H1 (cell line): ENCODE measurements at regions not wholly inside any gene's neighbourhood (a gene's known extent, or its start where the extent isn't known, plus 50 kb on each side); places are given as distances from the start of the nearest gene placed in this dataset.

Source experiments
- CTCF ChIA-PET: fragments of 300-600 bp; sonication (Branson Sonifier 250); formaldehyde crosslinking; loops from one replicate; lab custom pipeline; 2021; ENCODE audit not compliant: partially characterized antibody; lab: Charles Lee
- POLR2A ChIA-PET: fragments of 300-600 bp; sonication (Branson Sonifier 250); formaldehyde crosslinking; loops from one replicate; lab custom pipeline; 2021; ENCODE audit warnings: inconsistent platforms; ENCODE audit not compliant: partially characterized antibody; lab: Charles Lee
- DNase-seq, 2 experiments: peaks; one replicate each; pipeline versions ENCODE4 v3.0.0 to v3.0.0-alpha.2; 2010 to 2022; ENCODE audit warnings: low spot score in 2 of 2, low read depth in 1 of 2, mixed read lengths in 1 of 2
- FAIRE-seq: peaks from 2 replicates; lab custom pipeline; 2011; peaks lifted over from hg19 to GRCh38; lab: Jason Lieb, UNC
- H2AFZ ChIP-seq: 2 replicates; pipeline ENCODE4 v1.8.1; 2012; ENCODE audit warnings: low read length, inconsistent platforms
- H2AK5ac ChIP-seq: 2 replicates; pipeline ENCODE4 v1.6.1; 2013; ENCODE audit warnings: low read depth, low read length
- H2BK120ac ChIP-seq: replicated peaks from 2 replicates; pipeline ENCODE3; 2013; ENCODE audit warnings: low read depth, low read length, inconsistent platforms
- H2BK12ac ChIP-seq: 2 replicates; pipeline ENCODE4 v1.6.1; 2013; ENCODE audit warnings: low read depth, low read length
- H2BK15ac ChIP-seq: 2 replicates; pipeline ENCODE4 v1.6.1; 2013; ENCODE audit warnings: low read length
- H2BK20ac ChIP-seq: 2 replicates; pipeline ENCODE4 v1.6.1; 2013; ENCODE audit warnings: low read length
- H2BK5ac ChIP-seq: 2 replicates; pipeline ENCODE4 v1.6.1; 2013; ENCODE audit warnings: low read depth, low read length
- H3K14ac ChIP-seq: 2 replicates; pipeline ENCODE4 v1.6.1; 2013; ENCODE audit warnings: inconsistent platforms; ENCODE audit not compliant: insufficient read length
- H3K18ac ChIP-seq: 2 replicates; pipeline ENCODE4 v1.6.1; 2013; ENCODE audit warnings: low read length; ENCODE audit errors: extremely low read depth
- H3K23ac ChIP-seq: 2 replicates; pipeline ENCODE4 v1.6.1; 2013; ENCODE audit warnings: inconsistent platforms; ENCODE audit not compliant: insufficient read length
- H3K23me2 ChIP-seq: 2 replicates; pipeline ENCODE4 v1.6.1; 2013; ENCODE audit warnings: low read depth, low read length
- H3K27ac ChIP-seq: 2 replicates; pipeline ENCODE4 v1.6.1; 2011; ENCODE audit warnings: low read depth, low read length, inconsistent platforms
- H3K27me3 ChIP-seq, 4 experiments: replicated peaks in 1 of 4; 1 replicate in 1 of 4; 2 replicates in 3 of 4; pipeline versions ENCODE4 v1.6.1 to v1.8.1; 2011 to 2013; ENCODE audit warnings: low read length in 3 of 4, mild to moderate bottlenecking in 3 of 4, inconsistent platforms in 2 of 4, mixed read lengths in 2 of 4, moderate library complexity in 1 of 4; ENCODE audit not compliant: control insufficient read depth in 3 of 4, insufficient read depth in 3 of 4; ENCODE audit errors: extremely low read depth in 1 of 4
- H3K36me3 ChIP-seq, 4 experiments: 2 replicates each; pipeline versions ENCODE4 v1.6.1 to v1.8.1; 2011 to 2013; ENCODE audit warnings: mild to moderate bottlenecking in 4 of 4, low read length in 3 of 4, moderate library complexity in 2 of 4, control low read depth in 1 of 4, inconsistent platforms in 1 of 4; ENCODE audit not compliant: insufficient read depth in 4 of 4, control insufficient read depth in 2 of 4
- H3K4ac ChIP-seq: replicated peaks from 2 replicates; pipeline ENCODE3; 2013; ENCODE audit warnings: low read length, low read depth, mixed read lengths, inconsistent platforms; ENCODE audit not compliant: insufficient read length
- H3K4me1 ChIP-seq, 4 experiments: replicated peaks in 1 of 4; 1 replicate in 1 of 4; 2 replicates in 3 of 4; pipeline versions ENCODE4 v1.6.1 to v1.8.1; 2011 to 2013; ENCODE audit warnings: low read length in 3 of 4, inconsistent platforms in 2 of 4, mixed read lengths in 1 of 4; ENCODE audit not compliant: insufficient read depth in 4 of 4, control insufficient read depth in 3 of 4
- H3K4me2 ChIP-seq, 2 experiments: 2 replicates each; pipeline versions ENCODE4 v1.6.1 to v1.8.1; 2011 to 2013; ENCODE audit warnings: low read depth in 2 of 2, low read length in 2 of 2, control low read depth in 1 of 2, inconsistent platforms in 1 of 2, mild to moderate bottlenecking in 1 of 2; ENCODE audit not compliant: insufficient read depth in 1 of 2
- H3K4me3 ChIP-seq, 4 experiments: fragments of 200-600, 300-600 bp in 1 of 4; sonication (generic), shearing (Covaris generic), sonication (Bioruptor Twin) in 1 of 4; 2 replicates each; pipeline versions ENCODE4 v1.5.1 to v1.8.1; 2011 to 2016; ENCODE audit warnings: low read length in 4 of 4, low read depth in 3 of 4, control low read depth in 2 of 4, inconsistent platforms in 2 of 4, mild to moderate bottlenecking in 2 of 4, mixed read lengths in 1 of 4, moderate library complexity in 1 of 4; ENCODE audit not compliant: insufficient read depth in 2 of 4; ENCODE audit errors: extremely low read depth in 1 of 4
- H3K56ac ChIP-seq: replicated peaks from 2 replicates; pipeline ENCODE3; 2013; ENCODE audit warnings: low read depth, mild to moderate bottlenecking, mixed read lengths, low read length, inconsistent platforms; ENCODE audit not compliant: insufficient read length
- H3K79me1 ChIP-seq: 2 replicates; pipeline ENCODE4 v1.6.1; 2013; ENCODE audit warnings: low read depth, low read length, control low read depth
- H3K79me2 ChIP-seq, 2 experiments: 2 replicates each; pipeline versions ENCODE4 v1.6.1 to v1.8.1; 2012 to 2013; ENCODE audit warnings: low read length in 2 of 2, mild to moderate bottlenecking in 2 of 2, inconsistent platforms in 1 of 2; ENCODE audit not compliant: insufficient read depth in 2 of 2, control insufficient read depth in 1 of 2
- H3K9ac ChIP-seq, 4 experiments: replicated peaks in 1 of 4; 1 replicate in 1 of 4; 2 replicates in 3 of 4; pipeline versions ENCODE4 v1.6.1 to v1.8.1; 2011 to 2013; ENCODE audit warnings: low read depth in 3 of 4, low read length in 3 of 4, control low read depth in 2 of 4, mild to moderate bottlenecking in 2 of 4, moderate library complexity in 2 of 4, inconsistent platforms in 1 of 4; ENCODE audit errors: extremely low read depth in 1 of 4
- H3K9me3 ChIP-seq, 2 experiments: 2 replicates each; pipeline versions ENCODE4 v1.6.1 to v1.8.1; 2012 to 2013; ENCODE audit warnings: mild to moderate bottlenecking in 2 of 2, moderate library complexity in 2 of 2, control low read depth in 1 of 2, inconsistent platforms in 1 of 2, low read depth in 1 of 2, low read length in 1 of 2, mixed read lengths in 1 of 2; ENCODE audit not compliant: insufficient read depth in 2 of 2
- H4K20me1 ChIP-seq, 2 experiments: replicated peaks in 1 of 2; 2 replicates each; pipeline versions ENCODE3 to v1.8.1; 2011 to 2013; ENCODE audit warnings: inconsistent platforms in 2 of 2, low read length in 2 of 2, mild to moderate bottlenecking in 1 of 2; ENCODE audit not compliant: insufficient read depth in 2 of 2, control insufficient read depth in 1 of 2
- H4K5ac ChIP-seq: 2 replicates; pipeline ENCODE4 v1.6.1; 2013; ENCODE audit warnings: low read length, low read depth, mixed read lengths, inconsistent platforms; ENCODE audit not compliant: insufficient read length
- H4K8ac ChIP-seq: 2 replicates; pipeline ENCODE4 v1.8.0; 2013; ENCODE audit warnings: mild to moderate bottlenecking, moderate library complexity, low read length, inconsistent platforms; ENCODE audit not compliant: insufficient read depth; ENCODE audit errors: extremely low read depth
- H4K91ac ChIP-seq: replicated peaks from 2 replicates; pipeline ENCODE3; 2013; ENCODE audit warnings: low read length, mixed read lengths, inconsistent platforms; ENCODE audit not compliant: insufficient read length
- BRCA1 ChIP-seq: IDR thresholded peaks from 2 replicates; pipeline ENCODE4 v1.6.1; 2012; ENCODE audit warnings: low read depth, low read length, improper control_type of control experiment
- FOSL1 ChIP-seq: IDR thresholded peaks from 2 replicates; pipeline ENCODE4 v1.6.1; 2011; ENCODE audit warnings: mild to moderate bottlenecking, low read depth, low read length, moderate library complexity; ENCODE audit not compliant: insufficient read depth
- JUND ChIP-seq: IDR thresholded peaks from 2 replicates; pipeline ENCODE4 v1.6.1; 2011; ENCODE audit warnings: mild to moderate bottlenecking, improper control_type of control experiment, low read length
- NRF1 ChIP-seq: IDR thresholded peaks from 2 replicates; pipeline ENCODE4 v1.6.1; 2011; ENCODE audit warnings: mild to moderate bottlenecking, low read depth, low read length, improper control_type of control experiment
- RXRA ChIP-seq: IDR thresholded peaks from 2 replicates; pipeline ENCODE4 v1.6.1; 2011; ENCODE audit warnings: low read depth, mild to moderate bottlenecking, low read length, moderate library complexity; ENCODE audit not compliant: insufficient read depth
- SUZ12 ChIP-seq: fragments of 200-600 bp; sonication (generic); IDR thresholded peaks from 2 replicates; pipeline ENCODE4 v1.6.1; 2012; ENCODE audit warnings: mild to moderate bottlenecking, inconsistent platforms, low read length, moderate library complexity, mixed read lengths
- YY1 ChIP-seq: IDR thresholded peaks from 2 replicates; pipeline ENCODE4 v1.6.1; 2011; ENCODE audit warnings: low read depth, mild to moderate bottlenecking, low read length
- WGBS, 2 experiments: shearing (Covaris generic) in 1 of 2; methylation state at CpG; one replicate each; pipeline versions ENCODE4 v1.1.6 to v1.1.7; 2013 to 2015; ENCODE audit warnings: low lambda C conversion rate in 2 of 2, mixed read lengths in 2 of 2, inconsistent platforms in 1 of 2, low coverage in 1 of 2, missing lambda C conversion rate in 1 of 2; ENCODE audit not compliant: insufficient replicate concordance in 2 of 2, insufficient coverage in 1 of 2, insufficient read length in 1 of 2; ENCODE audit errors: extremely low coverage in 1 of 2, missing lambda C conversion rate in 1 of 2; 5-methylcytosine and 5-hydroxymethylcytosine counted together

- Histone ChIP-seq H3K23me2 (no peaks in the 10 kb centered on the region), H2BK5ac (no peak overlapping the region), H2BK15ac (no peak overlapping the region), H3K27me3 (no peaks in the 10 kb centered on the region), H2BK20ac (no peak overlapping the region), H3K56ac (no peak overlapping the region), H2BK120ac (no peak overlapping the region), H2AFZ (no peak overlapping the region), H4K8ac (no peak overlapping the region), H3K79me2 (no peaks in the 10 kb centered on the region), H3K4me2 (no peak overlapping the region), H3K36me3 (no peaks in the 10 kb centered on the region), H3K9ac (no peak overlapping the region), H3K79me1 (no peaks in the 10 kb centered on the region), H3K9me3 (no peaks in the 10 kb centered on the region), H3K14ac (no peak overlapping the region), H3K4me1 (no peaks in the 10 kb centered on the region), H2AK5ac (no peak overlapping the region), H4K91ac (no peak overlapping the region), H2BK12ac (no peak overlapping the region), H3K23ac (no peak overlapping the region), H3K27ac (no peak overlapping the region), H3K4ac (no peak overlapping the region), H4K20me1 (no peaks in the 10 kb centered on the region), H3K4me3 (no peak overlapping the region), H3K18ac (no peak overlapping the region), H4K5ac (no peak overlapping the region)
- DNase-seq (no peak), FAIRE-seq (no peak)
- ChIA-PET POLR2A (no interaction called here), CTCF (no interaction called here)
- 89% methylated on average over 1 of the region's 1 CpG; no CpG with 5 or more reads in 1 of the 2 experiments for WGBS, 2 experiments
- TF ChIP-seq BRCA1 (no peak), RXRA (no peak), JUND (no peak), FOSL1 (no peak), YY1 (no peak), NRF1 (no peak), SUZ12 (no peak)
These were observed 308.3 kb downstream of the NR2F2 start for GRCh38 chr15:96638793-96639192.
